DMS153 (cell line): ENCODE measurements at regions not wholly inside any gene's neighbourhood (a gene's known extent, or its start where the extent isn't known, plus 50 kb on each side); places are given as distances from the start of the nearest gene placed in this dataset.
"Not testable (repeated sequence)": the region's sequence is repeated elsewhere in the genome, so short reads cannot be mapped to it uniquely, and the experiment has no call there.

Source experiments
- DNase-seq: peaks from one replicate; lab custom pipeline; 2025; lab: John Stamatoyannopoulos, UW

GRCh38 chr7:84941936-84942335 lies 244.9 kb downstream of the SEMA3D start:
- DNase-seq: no peak

- no peak for DNase-seq
Measured at GRCh38 chr7:84941291-84941690, 245.6 kb downstream of the SEMA3D start.

DNA sequence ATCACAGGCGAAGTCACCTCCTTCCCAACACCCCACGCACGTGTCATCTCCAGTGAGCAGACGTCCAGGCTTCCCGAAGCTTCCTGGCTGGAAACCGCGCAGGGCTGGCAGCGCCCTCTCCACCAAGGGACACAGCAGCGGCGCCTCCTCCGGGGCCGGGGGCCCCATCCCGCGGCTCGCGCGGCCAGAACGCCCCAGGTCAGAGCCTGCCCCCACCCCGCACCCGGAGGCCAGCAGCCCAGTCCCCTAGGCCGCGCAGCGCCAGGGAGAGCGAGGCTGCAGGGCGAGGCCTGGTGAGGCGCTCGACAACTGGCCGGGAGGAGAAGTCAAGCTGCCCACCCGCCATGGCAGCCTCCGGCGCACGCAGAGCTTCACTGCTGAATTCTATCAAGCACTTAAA lies 247.0 kb downstream of the SEMA3D start:
- no peak for DNase-seq

GRCh38 chr7:84939442-84939841 lies 247.4 kb downstream of the SEMA3D start:
- DNase-seq: no peak

DNA sequence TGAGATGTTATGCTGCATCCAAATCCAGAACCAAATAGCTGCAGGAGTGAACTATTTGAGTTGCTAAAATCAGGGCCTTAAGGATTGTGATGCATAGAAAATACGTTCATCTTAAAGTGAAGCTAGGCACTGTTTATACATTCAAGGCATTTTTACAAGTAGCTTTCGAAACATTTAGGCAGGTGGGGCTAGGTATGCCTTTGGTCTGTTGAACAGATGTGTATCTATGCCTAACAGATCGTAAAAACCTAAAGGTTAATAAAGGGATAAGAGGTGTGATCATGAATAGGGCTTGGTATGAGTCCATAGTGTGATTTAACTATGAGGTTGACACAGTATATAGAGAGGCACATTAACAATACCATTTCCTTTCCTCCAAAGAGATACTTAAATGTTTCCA lies 262.5 kb downstream of the SEMA3D start:
- DNase-seq: peak; percentile 58

- DNase-seq: no peak
Measured at GRCh38 chr7:84923348-84923747, 263.5 kb downstream of the SEMA3D start.

- DNase-seq: no peak
Measured at GRCh38 chr7:84921154-84921553, 265.7 kb downstream of the SEMA3D start.

- DNase-seq: not testable (repeated sequence)
Measured at GRCh38 chr7:84916973-84917372, 269.9 kb downstream of the SEMA3D start.

GRCh38 chr7:84916161-84916560 lies 270.7 kb downstream of the SEMA3D start:
- DNase-seq: no peak

DNA sequence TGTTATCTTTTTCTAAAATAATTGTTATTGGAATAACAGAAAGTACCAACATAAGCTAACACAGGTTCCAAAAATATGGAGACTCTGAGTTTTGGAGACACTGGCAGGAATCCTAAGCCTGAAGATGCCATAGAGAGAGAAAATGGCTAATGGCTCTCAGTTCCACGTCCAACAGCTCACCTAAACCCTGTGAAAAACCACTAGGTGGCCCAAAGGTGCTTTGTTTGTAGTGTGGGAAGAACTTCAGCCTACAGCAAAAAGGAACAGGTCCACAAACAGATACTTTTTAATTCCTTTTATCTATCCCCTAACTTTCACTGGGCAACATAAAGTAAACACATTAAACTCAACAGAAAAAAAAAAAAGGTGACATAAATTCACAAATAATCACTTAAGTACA lies 272.3 kb downstream of the SEMA3D start:
- DNase-seq: no peak

DNA sequence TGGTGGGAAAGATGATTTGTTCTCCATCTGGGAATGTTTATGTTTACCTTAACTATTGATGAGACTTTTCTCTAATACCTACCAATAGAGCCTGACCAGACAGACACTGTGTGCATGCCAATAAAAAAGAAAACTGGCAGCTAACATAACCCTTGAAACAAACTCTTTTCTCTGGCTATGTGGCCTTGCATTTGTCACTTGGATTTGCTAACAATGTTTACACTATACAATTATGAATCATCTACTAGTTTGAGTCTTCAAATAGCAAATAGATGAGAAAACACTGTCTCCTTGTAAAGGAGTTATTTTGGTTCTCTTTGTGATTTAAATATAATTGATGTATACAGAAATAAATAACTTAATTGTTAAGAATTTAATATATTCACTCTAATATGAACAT lies 273.1 kb downstream of the SEMA3D start:
- no peak for DNase-seq

DNA sequence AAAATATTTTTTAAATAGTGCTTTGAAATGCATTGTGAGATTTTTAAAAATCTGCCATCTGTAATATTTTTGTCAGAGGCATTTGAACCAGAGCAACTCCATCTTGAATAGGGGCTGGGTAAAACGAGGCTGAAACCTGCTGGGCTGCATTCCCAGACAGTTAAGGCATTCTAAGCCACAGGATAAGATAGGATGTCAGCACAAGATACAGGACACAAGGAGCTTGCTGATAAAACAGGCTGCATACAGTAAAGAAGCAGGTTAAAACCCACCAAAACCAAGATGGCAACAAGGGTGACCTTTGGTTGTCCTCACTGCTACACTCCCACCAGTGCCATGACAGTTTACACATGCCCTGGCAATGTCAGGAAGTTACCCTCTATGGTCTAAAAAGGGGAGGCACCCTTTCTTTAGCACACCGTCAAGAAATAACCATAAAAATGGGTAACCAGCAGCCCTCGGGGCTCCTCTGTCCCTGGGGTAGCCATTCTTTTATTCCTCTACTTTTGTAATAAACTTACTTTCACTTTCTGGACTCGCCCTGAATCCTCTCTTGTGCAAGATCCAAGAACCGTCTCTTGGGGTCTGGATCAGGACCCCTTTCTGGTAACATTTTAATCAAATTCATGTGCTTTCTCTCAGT lies 273.7 kb downstream of the SEMA3D start:
- DNase-seq: no peak

DNA sequence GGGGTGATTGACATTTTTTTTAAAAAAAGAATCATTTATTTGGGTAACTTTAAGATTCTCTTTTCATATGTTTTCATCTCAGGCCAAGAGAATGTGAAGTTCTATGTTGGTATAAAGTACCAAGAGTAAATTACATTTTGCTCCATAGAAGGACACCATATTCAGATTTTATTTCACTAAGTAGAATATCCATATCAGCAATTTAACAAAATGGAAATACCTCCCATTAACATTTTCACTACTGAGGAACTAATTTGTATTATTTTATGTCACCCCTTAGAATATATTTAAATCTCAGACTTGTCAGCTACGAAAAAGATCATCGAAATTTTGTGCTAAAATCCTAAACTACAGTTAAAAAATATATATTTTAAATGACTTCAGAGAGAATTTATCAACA lies 274.3 kb downstream of the SEMA3D start:
- no peak for DNase-seq

DNA sequence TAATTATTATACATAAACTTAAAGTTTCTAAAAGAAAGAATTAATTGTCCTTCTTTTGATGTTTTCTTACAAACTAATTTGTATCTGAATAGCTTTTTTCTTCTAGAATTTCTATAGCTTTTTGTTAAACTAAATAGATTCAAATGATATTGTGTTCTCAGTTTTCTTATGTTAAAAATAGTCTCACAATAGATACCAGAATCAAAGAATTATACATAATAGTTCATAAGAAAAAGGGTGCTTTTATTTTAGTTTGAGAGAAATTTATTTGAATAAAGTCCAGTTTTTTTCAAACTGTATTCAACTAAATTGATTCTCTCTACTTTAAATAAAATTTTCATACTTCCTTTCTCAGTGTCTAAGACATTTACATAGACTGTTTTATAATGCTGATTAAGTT lies 274.8 kb downstream of the SEMA3D start:
- no peak for DNase-seq

DNA sequence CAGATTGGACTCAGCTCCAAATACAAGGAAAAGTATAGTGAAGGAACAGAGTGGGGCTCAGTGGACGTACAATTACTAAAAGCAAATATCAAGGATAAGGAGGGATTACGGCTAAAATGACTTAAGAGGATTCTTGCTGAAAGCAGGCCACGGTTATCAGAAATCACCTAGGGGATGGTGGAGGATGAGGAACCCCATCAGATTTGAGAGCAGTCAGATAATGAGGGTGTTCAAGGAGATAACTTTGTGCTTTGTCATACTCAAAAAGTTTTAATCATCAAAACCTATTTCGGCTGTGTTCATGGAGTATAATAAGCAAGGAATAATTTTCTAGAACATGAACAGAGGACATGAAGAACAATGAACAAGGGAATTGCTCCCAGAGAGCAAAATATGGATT lies 275.8 kb downstream of the SEMA3D start:
- no peak for DNase-seq

DNA sequence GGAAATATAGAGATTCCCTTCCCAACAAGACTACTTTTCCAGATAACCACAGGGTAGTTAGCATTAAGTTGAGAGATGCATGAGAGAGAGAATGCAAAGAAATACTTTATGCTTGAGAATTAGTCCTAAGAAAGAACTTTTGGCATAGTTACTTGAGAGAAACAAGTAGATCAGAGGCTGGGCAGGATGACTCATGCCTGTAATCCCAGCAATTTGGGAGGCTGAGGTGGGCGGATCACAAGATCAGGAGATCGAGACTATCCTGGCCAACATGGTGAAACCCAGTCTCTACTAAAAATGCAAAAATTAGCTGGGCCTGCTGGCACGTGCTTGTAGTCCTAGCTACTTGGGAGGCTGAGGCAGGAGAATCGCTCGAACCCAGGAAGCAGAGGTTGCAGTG lies 276.5 kb downstream of the SEMA3D start:
- not testable (repeated sequence) for DNase-seq

DNA sequence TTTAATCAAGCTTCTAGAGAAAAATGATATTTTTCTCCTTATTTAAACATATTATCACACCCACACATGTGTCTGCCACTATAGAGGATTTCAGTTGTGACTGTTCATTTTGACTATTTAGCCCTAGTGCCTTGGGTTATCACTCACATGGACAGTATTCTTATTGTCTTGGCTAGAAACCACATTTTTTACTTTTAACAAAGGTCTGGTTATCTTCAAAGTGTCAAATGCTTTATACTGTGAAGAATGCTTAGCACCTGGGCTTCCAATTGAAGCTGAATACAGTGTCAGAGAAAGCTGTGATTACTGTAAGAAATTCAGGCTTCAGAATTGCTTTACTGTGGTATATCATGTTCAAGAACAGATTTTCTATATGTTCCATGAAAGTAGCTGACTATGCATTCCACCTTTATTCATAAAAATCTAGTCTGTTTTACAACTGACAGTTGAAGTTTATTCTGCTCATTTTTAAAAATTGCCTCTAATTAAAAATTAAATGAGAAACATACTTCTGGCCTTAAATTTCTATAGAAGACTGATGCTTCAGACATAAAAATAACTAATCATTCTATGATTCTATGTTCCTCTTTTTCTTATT lies 278.6 kb downstream of the SEMA3D start:
- no peak for DNase-seq

GRCh38 chr7:84906889-84907288 lies 280.0 kb downstream of the SEMA3D start:
- no peak for DNase-seq

GRCh38 chr7:84904561-84904960 lies 282.3 kb downstream of the SEMA3D start:
- DNase-seq: no peak

DNA sequence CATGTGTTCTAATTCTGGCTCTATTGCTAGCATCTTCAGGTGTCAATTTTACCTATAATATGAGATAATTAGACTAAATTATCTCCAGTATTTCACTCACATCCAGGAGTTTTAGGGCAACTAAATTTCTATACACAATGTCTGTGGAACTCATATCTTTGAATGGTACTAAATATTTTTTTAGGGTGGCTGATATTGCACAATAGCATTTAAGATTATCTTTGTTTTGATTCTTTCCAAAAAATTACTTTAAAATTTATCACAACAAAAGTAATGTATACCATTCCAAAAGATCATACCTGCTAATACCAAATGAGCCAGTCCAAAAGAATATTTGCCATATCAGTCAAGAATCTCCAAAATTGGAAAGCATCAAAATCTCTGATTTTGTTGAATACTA lies 285.5 kb downstream of the SEMA3D start:
- DNase-seq: no peak

GRCh38 chr7:84900215-84900614 lies 286.6 kb downstream of the SEMA3D start:
- DNase-seq: no peak

DNA sequence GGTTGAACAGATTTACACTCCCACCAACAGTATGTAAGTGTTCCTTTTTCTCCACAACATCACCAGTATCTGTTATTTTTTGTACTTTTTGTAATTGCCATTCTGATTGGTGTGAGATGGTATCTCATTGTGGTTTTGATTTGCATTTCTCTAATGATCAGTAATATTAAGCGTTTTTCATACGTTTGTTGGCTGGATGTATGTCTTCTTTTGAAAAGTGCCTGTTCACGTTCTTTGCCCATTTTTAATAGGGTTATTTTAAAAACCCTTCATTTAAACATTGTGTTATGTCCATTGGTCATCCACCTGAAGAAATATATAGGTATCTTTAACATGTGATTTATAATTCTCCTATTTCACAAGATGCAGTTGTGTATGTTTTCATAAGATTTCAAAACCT lies 291.3 kb downstream of the SEMA3D start:
- no peak for DNase-seq

- DNase-seq: not testable (repeated sequence)
Measured at GRCh38 chr7:84883570-84883969, 303.3 kb downstream of the SEMA3D start.

DNA sequence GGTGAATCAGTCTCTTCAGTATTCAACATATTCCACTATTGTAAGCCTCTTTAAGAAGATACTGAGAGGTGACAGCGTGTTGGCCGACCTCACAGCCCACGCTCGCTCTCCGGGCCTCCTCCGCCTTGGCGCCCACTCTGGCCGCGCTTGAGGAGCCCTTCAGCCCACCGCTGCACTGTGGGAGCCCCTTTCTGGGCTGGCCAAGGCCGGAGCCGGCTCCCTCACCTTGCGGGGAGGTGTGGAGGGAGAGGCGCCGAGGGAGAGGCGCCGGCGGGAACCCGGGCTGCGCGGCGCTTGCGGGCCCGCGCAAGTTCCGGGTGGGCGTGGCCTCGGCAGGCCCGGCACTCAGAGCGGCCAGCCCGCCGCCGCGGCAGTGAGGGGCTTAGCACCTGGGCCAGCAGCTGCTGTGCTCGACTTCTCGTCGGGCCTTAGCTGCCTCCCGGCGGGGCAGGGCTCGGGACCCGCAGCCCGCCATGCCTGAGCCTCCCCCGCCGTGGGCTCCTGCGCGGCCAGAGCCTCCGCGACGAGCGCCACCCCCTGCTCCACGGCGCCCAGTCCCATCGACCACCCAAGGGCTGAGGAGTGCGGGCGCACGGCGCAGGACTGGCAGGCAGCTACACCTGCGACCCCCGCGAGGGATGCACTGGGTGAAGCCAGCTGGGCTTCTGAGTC lies 306.4 kb downstream of the SEMA3D start:
- DNase-seq: not testable (repeated sequence)
